Activated CD4-positive, alpha-beta T cell treated with anti-CD3 and anti-CD28 coated beads for 48 hours (primary cell): ENCODE measurements at regions not wholly inside any gene's neighbourhood (a gene's known extent, or its start where the extent isn't known, plus 50 kb on each side); places are given as distances from the start of the nearest gene placed in this dataset.

Experiments
- DNase-seq: peaks from one replicate; pipeline ENCODE4 v3.0.0-alpha.2; 2020

GRCh38 chr12:48286665-48287064 lies 64.1 kb downstream of the ZNF641 start:
- DNase-seq = peak; percentile 14

GRCh38 chr12:48285751-48286650 lies 64.7 kb downstream of the ZNF641 start:
- peak; percentile 21 for DNase-seq

GRCh38 chr12:48281811-48282210 lies 68.9 kb downstream of the ZNF641 start:
- no peak for DNase-seq

- DNase-seq = no peak
These were observed 70.1 kb downstream of the ZNF641 start for GRCh38 chr12:48280572-48280971.

- no peak for DNase-seq
These were observed 71.1 kb downstream of the ZNF641 start for GRCh38 chr12:48279601-48280000.

GRCh38 chr12:48279101-48279500 lies 71.6 kb downstream of the ZNF641 start:
- no peak for DNase-seq

GRCh38 chr12:48276621-48277020 lies 73.5 kb upstream of the OR10AD1 start:
- no peak for DNase-seq

GRCh38 chr12:48266826-48267225 lies 63.7 kb upstream of the OR10AD1 start:
- DNase-seq = no peak

GRCh38 chr12:48265777-48266176 lies 62.7 kb upstream of the OR10AD1 start:
- no peak for DNase-seq

- no peak for DNase-seq
These were observed 60.5 kb upstream of the OR10AD1 start for GRCh38 chr12:48263617-48264016.

GRCh38 chr12:48261773-48262172 lies 58.7 kb upstream of the OR10AD1 start:
- DNase-seq = no peak
